Bronchial epithelial cell (primary cell): ENCODE measurements at regions not wholly inside any gene's neighbourhood (a gene's known extent, or its start where the extent isn't known, plus 50 kb on each side); places are given as distances from the start of the nearest gene placed in this dataset.
A peak's percentile ranks its signal among the peaks of the same experiment; 100 is the strongest.

Experiments
- DNase-seq: peaks from one replicate; pipeline ENCODE4 v3.0.0-alpha.2; 2010; ENCODE audit warnings: low read depth
- FAIRE-seq: peaks from 2 replicates; lab custom pipeline; 2011; peaks lifted over from hg19 to GRCh38; lab: Jason Lieb, UNC
- H3K27me3 ChIP-seq: 2 replicates; pipeline ENCODE4 v1.5.1; 2011; ENCODE audit warnings: low read length; ENCODE audit not compliant: control insufficient read depth, insufficient read depth
- H3K36me3 ChIP-seq: 2 replicates; pipeline ENCODE4 v1.5.1; 2011; ENCODE audit warnings: low read length; ENCODE audit not compliant: control insufficient read depth, insufficient read depth
- H3K4me3 ChIP-seq: 2 replicates; pipeline ENCODE4 v1.5.1; 2011; ENCODE audit warnings: mild to moderate bottlenecking, low read depth, low read length, control low read depth
- CTCF ChIP-seq: IDR thresholded peaks from 2 replicates; pipeline ENCODE4 v1.5.1; 2011; ENCODE audit warnings: mild to moderate bottlenecking, moderate library complexity, low read length, control low read depth, inconsistent platforms; ENCODE audit not compliant: insufficient read depth, severe bottlenecking

- H3K4me3 ChIP-seq, result no peak overlapping the region
- H3K27me3 ChIP-seq, result no peaks in the 10 kb centered on the region
- H3K36me3 ChIP-seq, result no peaks in the 10 kb centered on the region
- no peak for DNase-seq
- FAIRE-seq, result no peak
- no peak for TF ChIP-seq CTCF
These were observed 147.2 kb downstream of the TRIB2 start for GRCh38 chr2:12863937-12864336.

- DNase-seq (no peak), FAIRE-seq (no peak)
- Histone ChIP-seq H3K36me3 (no peaks in the 10 kb centered on the region), H3K4me3 (no peak overlapping the region), H3K27me3 (no peaks in the 10 kb centered on the region)
- TF ChIP-seq CTCF, result no peak
These were observed 151.0 kb downstream of the TRIB2 start for GRCh38 chr2:12867631-12868287.

- no peak for TF ChIP-seq CTCF
- FAIRE-seq (no peak), DNase-seq (peak; percentile 62)
- H3K27me3 ChIP-seq, result no peaks in the 10 kb centered on the region
- no peaks in the 10 kb centered on the region for H3K36me3 ChIP-seq
- H3K4me3 ChIP-seq, result no peak overlapping the region
These were observed 154.0 kb downstream of the TRIB2 start for GRCh38 chr2:12870692-12871091.

GRCh38 chr2:12871694-12872315 is 155.1 kb downstream of the TRIB2 start:
- no peak for FAIRE-seq
- H3K27me3 ChIP-seq, result no peaks in the 10 kb centered on the region

GRCh38 chr2:12877761-12878160 is 161.0 kb downstream of the TRIB2 start:
- FAIRE-seq (no peak), DNase-seq (no peak)
- Histone ChIP-seq H3K4me3 (no peak overlapping the region), H3K36me3 (no peaks in the 10 kb centered on the region), H3K27me3 (no peaks in the 10 kb centered on the region)
- no peak for TF ChIP-seq CTCF

More at GRCh38 chr2:12871694-12872315, 155.1 kb downstream of the TRIB2 start:
- H3K36me3 ChIP-seq, result no peaks in the 10 kb centered on the region
- no peak for TF ChIP-seq CTCF
- H3K4me3 ChIP-seq, result no peak overlapping the region
- DNase-seq, result no peak
